Stimulated activated effector memory CD8-positive, alpha-beta T cell treated with anti-CD3 and anti-CD28 coated beads, Interleukin-12 subunit alpha, Interleukin-12 subunit beta, amount 100 ng/mL, for 72 hours (primary cell): ENCODE measurements at regions not wholly inside any gene's neighbourhood (a gene's known extent, or its start where the extent isn't known, plus 50 kb on each side); places are given as distances from the start of the nearest gene placed in this dataset.

Experiments used
- ATAC-seq: fragments of 150-1000 bp; cut with Tn5 transposase; 2 replicates; pipeline ENCODE4 v1.10.0; 2021
- DNase-seq, 2 donors: peaks; one replicate each; pipeline ENCODE4 v3.0.0; 2021 to 2022; ENCODE audit warnings: low spot score in 2 of 2
- H3K27ac Mint-ChIP-seq: one replicate; pipeline ENCODE4 v1.8.0; 2022; ENCODE audit warnings: mild to moderate bottlenecking, mixed read lengths
- H3K36me3 Mint-ChIP-seq: one replicate; pipeline ENCODE4 v1.8.0; 2022; ENCODE audit warnings: mild to moderate bottlenecking, mixed read lengths
- H3K4me1 Mint-ChIP-seq: one replicate; pipeline ENCODE4 v1.8.0; 2022; ENCODE audit warnings: mixed read lengths
- H3K4me3 Mint-ChIP-seq: one replicate; pipeline ENCODE4 v1.8.0; 2022; ENCODE audit warnings: mild to moderate bottlenecking, mixed read lengths
- H3K9me3 Mint-ChIP-seq: one replicate; pipeline ENCODE4 v1.8.0; 2022; ENCODE audit warnings: mixed read lengths

DNA sequence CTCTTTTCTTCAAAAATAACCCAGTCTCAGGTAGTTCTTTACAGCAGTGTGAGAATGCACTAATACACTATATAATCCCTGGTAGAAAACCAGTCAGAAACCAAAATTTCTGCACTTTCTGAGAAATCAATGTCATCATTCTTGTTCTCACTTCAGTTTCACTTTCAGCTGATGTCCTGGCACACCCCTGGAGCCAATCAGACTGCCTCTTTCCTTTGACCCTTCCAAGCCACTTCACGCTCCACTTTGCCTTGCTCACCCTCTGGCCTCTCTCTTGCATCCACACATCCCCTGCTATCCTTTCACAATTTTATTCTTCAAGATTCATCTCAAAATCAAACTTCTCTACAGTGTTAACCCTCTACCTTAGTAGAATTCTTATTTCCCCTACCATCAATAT, 181.1 kb downstream of the ASCL1 start:
- H3K36me3 Mint-ChIP-seq: no peaks in the 10 kb centered on the region
- no peak for ATAC-seq
- no peak for DNase-seq
- H3K27ac Mint-ChIP-seq: no peak overlapping the region
- H3K4me1 Mint-ChIP-seq: peaks cover 9% of the 10 kb centered on the region
- H3K4me3 Mint-ChIP-seq: no peak overlapping the region
- H3K9me3 Mint-ChIP-seq: peaks cover 11% of the 10 kb centered on the region

DNA sequence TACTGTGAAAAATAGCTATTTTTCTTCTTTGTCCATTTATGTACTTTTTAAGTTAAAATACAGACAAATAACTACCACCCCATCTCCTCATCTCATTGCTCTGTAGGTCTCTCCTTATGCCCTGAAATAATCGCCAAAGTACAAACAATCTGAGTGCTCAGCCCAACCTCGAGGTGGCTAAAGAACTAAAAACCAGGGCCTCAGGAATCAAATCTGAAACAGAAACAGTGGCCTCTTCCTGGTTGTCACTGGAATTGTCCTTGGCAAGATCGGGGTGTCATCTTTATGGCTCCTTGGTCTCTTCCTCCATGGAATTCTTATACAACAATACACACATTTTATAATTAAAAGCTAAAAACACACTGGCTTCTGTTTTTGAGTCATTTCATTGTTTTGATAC, 182.4 kb downstream of the ASCL1 start:
- peaks cover 9% of the 10 kb centered on the region for H3K4me1 Mint-ChIP-seq
- H3K4me3 Mint-ChIP-seq: no peak overlapping the region
- H3K36me3 Mint-ChIP-seq: no peaks in the 10 kb centered on the region
- DNase-seq (no peak), ATAC-seq (no peak)
- no peak overlapping the region for H3K27ac Mint-ChIP-seq
- H3K9me3 Mint-ChIP-seq: peaks cover 5% of the 10 kb centered on the region

DNA sequence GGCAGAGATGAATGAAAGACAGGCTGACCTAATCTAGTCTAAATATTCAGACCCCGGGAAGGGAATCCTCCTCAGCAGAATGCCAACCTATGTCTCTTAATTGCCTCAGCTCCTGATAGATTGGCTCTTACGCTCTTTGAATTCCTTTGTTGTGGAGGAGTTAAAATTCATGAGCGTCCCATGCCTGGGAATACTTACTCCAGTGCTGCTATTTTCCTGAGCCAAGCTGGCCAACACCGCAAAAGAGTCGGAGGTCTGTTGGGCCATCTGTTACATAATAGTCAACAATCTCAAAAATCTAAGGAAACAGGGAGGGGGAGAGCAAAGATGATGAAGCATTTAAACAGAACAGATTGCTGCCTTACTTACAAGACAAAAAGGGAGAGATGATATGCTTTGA, 182.8 kb downstream of the ASCL1 start:
- H3K4me3 Mint-ChIP-seq: no peak overlapping the region
- H3K27ac Mint-ChIP-seq: no peak overlapping the region
- ATAC-seq (no peak), DNase-seq (no peak)
- peaks cover 5% of the 10 kb centered on the region for H3K9me3 Mint-ChIP-seq
- H3K4me1 Mint-ChIP-seq: peaks cover 9% of the 10 kb centered on the region
- no peaks in the 10 kb centered on the region for H3K36me3 Mint-ChIP-seq

GRCh38 chr12:103144278-103144677, 186.8 kb downstream of the ASCL1 start:
- Mint-ChIP-seq H3K4me1 (no peaks in the 10 kb centered on the region), H3K9me3 (peaks cover 2% of the 10 kb centered on the region), H3K4me3 (no peak overlapping the region), H3K36me3 (no peaks in the 10 kb centered on the region), H3K27ac (no peak overlapping the region)
- ATAC-seq: no peak
- DNase-seq: no peak

DNA sequence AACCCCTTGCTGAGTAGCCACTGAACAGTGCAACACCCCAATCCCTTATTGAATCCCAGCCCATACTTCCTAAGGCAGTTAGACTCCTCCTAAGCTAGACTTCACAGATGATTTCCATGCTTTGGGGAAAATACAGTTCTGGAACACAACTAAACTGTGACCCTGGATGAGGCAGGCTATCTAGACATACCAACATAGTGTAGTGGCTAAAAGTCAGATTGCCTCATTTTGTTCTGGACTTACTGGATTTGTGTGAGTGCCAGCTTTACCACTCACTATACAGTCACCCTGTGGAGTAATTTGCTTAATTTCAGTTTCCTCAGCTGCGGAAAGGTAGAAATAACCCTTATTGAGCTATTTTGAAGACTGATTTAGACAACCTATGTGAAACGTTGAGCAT, 203.1 kb downstream of the ASCL1 start:
- H3K27ac Mint-ChIP-seq: no peak overlapping the region
- no peaks in the 10 kb centered on the region for H3K36me3 Mint-ChIP-seq
- H3K9me3 Mint-ChIP-seq: no peaks in the 10 kb centered on the region
- ATAC-seq (no peak), DNase-seq (no peak)
- no peak overlapping the region for H3K4me3 Mint-ChIP-seq
- H3K4me1 Mint-ChIP-seq: no peaks in the 10 kb centered on the region

- ATAC-seq: no peak
- Mint-ChIP-seq H3K4me1 (no peaks in the 10 kb centered on the region), H3K27ac (no peak overlapping the region)
Measured at GRCh38 chr12:103161582-103162362, 204.3 kb downstream of the ASCL1 start.

GRCh38 chr12:103166949-103167348, 209.5 kb downstream of the ASCL1 start:
- no peak overlapping the region for H3K4me3 Mint-ChIP-seq
- DNase-seq (no peak), ATAC-seq (no peak)
- peaks cover 5% of the 10 kb centered on the region for H3K9me3 Mint-ChIP-seq
- no peak overlapping the region for H3K27ac Mint-ChIP-seq
- no peaks in the 10 kb centered on the region for H3K36me3 Mint-ChIP-seq
- H3K4me1 Mint-ChIP-seq: no peaks in the 10 kb centered on the region

More at GRCh38 chr12:103161582-103162362, 204.3 kb downstream of the ASCL1 start:
- Mint-ChIP-seq H3K36me3 (no peaks in the 10 kb centered on the region), H3K9me3 (no peaks in the 10 kb centered on the region), H3K4me3 (no peak overlapping the region)
- no peak for DNase-seq

DNA sequence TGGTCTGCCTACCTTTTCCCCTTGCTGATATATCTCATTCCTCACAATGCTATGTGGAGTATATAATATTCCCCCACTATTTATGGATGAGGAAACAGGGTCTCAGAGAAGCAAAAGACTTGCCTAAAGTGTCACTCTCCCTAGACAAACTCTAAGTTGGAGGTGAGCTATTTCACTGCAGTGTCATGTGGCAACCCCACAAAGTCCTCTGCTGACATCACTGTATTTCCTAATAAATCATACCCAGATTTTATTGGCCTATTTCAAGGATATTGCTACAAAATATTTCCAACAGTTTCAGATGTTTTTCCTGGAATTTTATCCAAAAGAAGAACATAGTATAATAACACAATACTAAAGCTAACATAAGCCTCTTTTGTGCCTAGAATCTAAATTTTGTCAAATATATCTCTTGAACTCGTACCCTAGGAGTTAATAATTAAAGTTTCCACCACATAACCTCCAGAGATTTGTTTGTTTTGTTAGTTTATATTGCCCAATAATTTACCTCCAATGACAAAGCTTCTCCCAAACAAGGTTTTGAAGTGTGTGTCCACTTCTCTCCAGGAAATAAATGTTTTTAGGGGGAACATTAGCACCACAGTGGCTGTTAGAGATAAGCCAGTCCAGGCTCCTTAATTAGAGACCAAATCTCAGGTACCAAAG, 215.1 kb downstream of the ASCL1 start:
- H3K27ac Mint-ChIP-seq: no peak overlapping the region
- no peak for ATAC-seq
- H3K36me3 Mint-ChIP-seq: no peaks in the 10 kb centered on the region

GRCh38 chr12:103175625-103176024, 218.2 kb downstream of the ASCL1 start:
- H3K36me3 Mint-ChIP-seq: no peaks in the 10 kb centered on the region
- no peak overlapping the region for H3K4me3 Mint-ChIP-seq
- ATAC-seq (no peak), DNase-seq (no peak)
- H3K4me1 Mint-ChIP-seq: no peaks in the 10 kb centered on the region
- H3K27ac Mint-ChIP-seq: no peak overlapping the region
- peaks cover 15% of the 10 kb centered on the region for H3K9me3 Mint-ChIP-seq

More for the DNA sequence above, 215.1 kb downstream of the ASCL1 start:
- peaks cover 7% of the 10 kb centered on the region for H3K9me3 Mint-ChIP-seq
- no peaks in the 10 kb centered on the region for H3K4me1 Mint-ChIP-seq
- H3K4me3 Mint-ChIP-seq: no peak overlapping the region
- DNase-seq: no peak

DNA sequence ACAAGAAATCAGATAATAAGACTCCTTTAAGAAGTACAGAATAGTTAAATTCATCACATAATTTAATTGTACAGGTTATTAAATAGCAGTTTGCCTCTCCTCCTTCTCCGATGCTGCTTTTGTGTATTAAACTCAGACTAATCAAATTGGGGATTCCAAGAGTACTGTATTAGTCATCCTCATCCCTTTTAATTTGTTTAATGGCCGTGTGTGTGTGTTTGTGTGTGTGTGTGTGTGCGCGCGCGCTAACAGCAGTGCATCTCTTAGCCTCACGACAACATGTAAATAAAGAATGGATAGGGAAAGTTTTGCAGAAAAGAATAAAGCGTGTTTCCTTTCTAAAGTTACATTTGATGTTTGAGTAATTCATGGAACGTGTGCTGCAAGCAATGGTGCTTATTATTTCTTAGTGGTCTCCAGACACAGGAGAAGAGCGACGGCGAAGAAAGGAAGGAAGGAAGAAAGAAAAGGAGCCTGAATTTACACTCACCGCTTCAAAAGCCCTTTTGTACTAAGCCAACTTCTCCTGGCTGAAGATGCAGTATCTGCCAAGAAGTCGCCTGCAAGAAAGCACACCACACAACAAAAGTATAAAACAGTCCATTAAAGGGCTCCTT, 220.3 kb downstream of the ASCL1 start:
- H3K27ac Mint-ChIP-seq: no peak overlapping the region
- peaks cover 10% of the 10 kb centered on the region for H3K9me3 Mint-ChIP-seq
- H3K36me3 Mint-ChIP-seq: no peaks in the 10 kb centered on the region
- no peak overlapping the region for H3K4me3 Mint-ChIP-seq
- DNase-seq: no peak
- H3K4me1 Mint-ChIP-seq: no peaks in the 10 kb centered on the region
- ATAC-seq: no peak

DNA sequence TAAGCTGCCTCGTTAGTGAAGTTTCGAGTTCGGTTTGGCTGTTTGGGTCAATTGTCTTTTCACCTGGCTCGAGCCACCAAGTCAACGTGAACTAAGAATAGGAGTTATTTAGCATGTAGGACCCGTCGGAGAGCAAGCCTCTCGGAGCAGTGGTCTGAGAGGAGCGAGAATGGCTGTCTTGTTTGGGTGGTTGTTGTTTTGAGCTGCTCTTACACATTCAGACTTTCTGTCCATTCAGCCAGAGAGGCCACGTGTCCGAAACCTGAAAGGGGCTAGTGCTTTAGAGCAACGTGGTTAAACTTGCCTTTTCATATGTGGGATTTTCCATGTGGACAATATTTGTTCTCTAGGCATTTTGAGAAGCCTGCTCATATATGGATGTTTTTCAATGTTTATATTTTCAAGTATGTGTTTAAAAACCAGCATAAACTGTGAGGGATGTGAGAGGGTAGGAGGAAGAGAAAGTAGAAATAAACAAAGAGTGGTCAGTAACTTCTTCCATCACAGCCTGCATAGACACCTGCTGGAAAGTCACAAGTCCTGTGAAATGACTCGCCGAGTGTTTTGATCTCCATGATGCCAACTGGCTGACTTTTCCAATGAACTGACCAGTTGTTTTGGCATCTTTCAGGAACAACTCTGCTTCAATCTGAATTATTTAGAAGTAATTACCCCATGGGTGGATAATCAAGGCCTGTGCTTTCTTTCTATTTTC, 221.0 kb downstream of the ASCL1 start:
- no peak overlapping the region for H3K27ac Mint-ChIP-seq
- no peak for ATAC-seq
- no peak overlapping the region for H3K4me3 Mint-ChIP-seq
- DNase-seq: no peak
- no peaks in the 10 kb centered on the region for H3K36me3 Mint-ChIP-seq
- peaks cover 9% of the 10 kb centered on the region for H3K9me3 Mint-ChIP-seq
- H3K4me1 Mint-ChIP-seq: no peaks in the 10 kb centered on the region

DNA sequence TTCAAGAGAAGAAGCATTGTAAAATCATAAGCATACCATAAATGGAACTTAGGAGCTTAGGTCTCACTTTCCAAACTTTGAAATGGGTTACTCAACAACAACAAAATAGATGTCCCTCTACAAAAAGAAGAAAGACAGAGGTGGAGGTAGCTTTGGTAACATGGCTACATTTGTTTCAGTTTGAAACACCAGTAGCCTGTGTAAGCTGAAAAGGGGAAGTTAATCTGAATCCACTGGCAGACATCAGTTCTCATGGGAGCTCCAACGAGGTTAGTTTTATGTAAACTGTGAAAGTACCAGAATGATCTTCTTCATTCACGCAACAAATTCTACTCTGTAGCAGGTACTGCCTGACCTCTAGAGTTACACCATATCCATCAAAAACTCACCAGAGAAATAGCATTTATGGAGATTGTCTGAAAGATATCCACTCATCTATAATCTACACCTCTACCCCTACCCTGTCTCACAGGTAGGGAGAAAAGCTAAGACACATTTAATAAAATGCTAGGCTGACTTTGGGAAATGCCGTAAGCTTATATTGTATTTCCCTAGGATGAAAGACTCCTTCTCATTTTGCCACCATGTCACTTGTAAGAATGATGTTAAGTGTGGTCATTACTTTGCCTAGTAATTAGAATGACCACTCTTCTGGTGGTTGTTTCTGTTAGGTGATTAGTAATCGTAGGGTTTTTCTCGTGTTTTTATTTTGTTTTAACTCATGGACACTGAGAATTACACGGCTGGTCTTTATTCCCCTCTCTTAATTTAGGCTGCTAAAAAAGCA, 224.1 kb downstream of the ASCL1 start:
- DNase-seq (no peak), ATAC-seq (peak; percentile 13)
- no peak overlapping the region for H3K27ac Mint-ChIP-seq
- H3K9me3 Mint-ChIP-seq: peaks cover 7% of the 10 kb centered on the region
- H3K36me3 Mint-ChIP-seq: no peaks in the 10 kb centered on the region
- no peaks in the 10 kb centered on the region for H3K4me1 Mint-ChIP-seq
- no peak overlapping the region for H3K4me3 Mint-ChIP-seq

- Mint-ChIP-seq H3K36me3 (no peaks in the 10 kb centered on the region), H3K4me1 (no peaks in the 10 kb centered on the region), H3K27ac (no peak overlapping the region), H3K4me3 (no peak overlapping the region), H3K9me3 (peaks cover 7% of the 10 kb centered on the region)
- DNase-seq (no peak), ATAC-seq (no peak)
Measured at GRCh38 chr12:103182299-103182698, 224.8 kb downstream of the ASCL1 start.

- H3K9me3 Mint-ChIP-seq: peaks cover 2% of the 10 kb centered on the region
- no peak overlapping the region for H3K27ac Mint-ChIP-seq
- H3K4me3 Mint-ChIP-seq: no peak overlapping the region
- H3K4me1 Mint-ChIP-seq: no peaks in the 10 kb centered on the region
- ATAC-seq (no peak), DNase-seq (no peak)
- no peaks in the 10 kb centered on the region for H3K36me3 Mint-ChIP-seq
Measured at GRCh38 chr12:103196467-103196866, 239.0 kb downstream of the ASCL1 start.
